SU-DHL-6 (cell line): ENCODE measurements at regions not wholly inside any gene's neighbourhood (a gene's known extent, or its start where the extent isn't known, plus 50 kb on each side); places are given as distances from the start of the nearest gene placed in this dataset.

Experiments
- EZH2phosphoT487 ChIP-seq: fragments of 200-600 bp; sonication (generic), shearing (Covaris generic); conservative IDR thresholded peaks from 2 replicates; pipeline ENCODE4 v1.6.1; 2018; ENCODE audit warnings: mild to moderate bottlenecking, antibody characterized with exemption, low read length, moderate library complexity, mixed read lengths
- TF ChIP-seq, protein P1 (sequence below): fragments of 200-600 bp; sonication (generic); IDR thresholded peaks from one replicate; pipeline ENCODE4 v1.5.1; 2017; ENCODE audit warnings: antibody characterized with exemption, mild to moderate bottlenecking, low read length, moderate library complexity; ENCODE audit not compliant: insufficient read depth, poor library complexity, severe bottlenecking

DNA sequence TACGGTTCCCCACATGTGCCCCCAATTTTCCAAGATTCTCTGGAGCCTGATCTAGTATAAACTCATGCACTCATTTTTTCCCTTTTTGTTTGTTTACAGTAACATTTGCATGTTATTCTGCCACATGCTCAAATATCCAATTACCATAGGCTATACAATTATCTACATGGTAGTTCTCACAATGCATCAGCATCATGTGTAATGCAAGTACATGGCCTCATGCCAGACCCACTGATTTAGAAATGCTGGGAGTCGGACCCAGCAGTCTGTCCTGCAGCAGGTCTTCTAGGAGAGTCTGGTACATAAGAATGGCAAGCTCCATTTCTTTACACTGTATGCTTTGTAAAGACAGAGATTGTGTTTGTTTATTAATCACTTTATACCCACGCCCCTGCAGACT is 107.7 kb downstream of the CBLN2 start:
- TF ChIP-seq, protein P1, sequence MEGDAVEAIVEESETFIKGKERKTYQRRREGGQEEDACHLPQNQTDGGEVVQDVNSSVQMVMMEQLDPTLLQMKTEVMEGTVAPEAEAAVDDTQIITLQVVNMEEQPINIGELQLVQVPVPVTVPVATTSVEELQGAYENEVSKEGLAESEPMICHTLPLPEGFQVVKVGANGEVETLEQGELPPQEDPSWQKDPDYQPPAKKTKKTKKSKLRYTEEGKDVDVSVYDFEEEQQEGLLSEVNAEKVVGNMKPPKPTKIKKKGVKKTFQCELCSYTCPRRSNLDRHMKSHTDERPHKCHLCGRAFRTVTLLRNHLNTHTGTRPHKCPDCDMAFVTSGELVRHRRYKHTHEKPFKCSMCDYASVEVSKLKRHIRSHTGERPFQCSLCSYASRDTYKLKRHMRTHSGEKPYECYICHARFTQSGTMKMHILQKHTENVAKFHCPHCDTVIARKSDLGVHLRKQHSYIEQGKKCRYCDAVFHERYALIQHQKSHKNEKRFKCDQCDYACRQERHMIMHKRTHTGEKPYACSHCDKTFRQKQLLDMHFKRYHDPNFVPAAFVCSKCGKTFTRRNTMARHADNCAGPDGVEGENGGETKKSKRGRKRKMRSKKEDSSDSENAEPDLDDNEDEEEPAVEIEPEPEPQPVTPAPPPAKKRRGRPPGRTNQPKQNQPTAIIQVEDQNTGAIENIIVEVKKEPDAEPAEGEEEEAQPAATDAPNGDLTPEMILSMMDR, result no peak
- TF ChIP-seq EZH2phosphoT487, result no peak
